ENCODE measurements at regions not wholly inside any gene's neighbourhood (a gene's known extent, or its start where the extent isn't known, plus 50 kb on each side); places are given as distances from the start of the nearest gene placed in this dataset.
"Not testable (repeated sequence)": the region's sequence is repeated elsewhere in the genome, so short reads cannot be mapped to it uniquely, and the experiment has no call there.

DNA sequence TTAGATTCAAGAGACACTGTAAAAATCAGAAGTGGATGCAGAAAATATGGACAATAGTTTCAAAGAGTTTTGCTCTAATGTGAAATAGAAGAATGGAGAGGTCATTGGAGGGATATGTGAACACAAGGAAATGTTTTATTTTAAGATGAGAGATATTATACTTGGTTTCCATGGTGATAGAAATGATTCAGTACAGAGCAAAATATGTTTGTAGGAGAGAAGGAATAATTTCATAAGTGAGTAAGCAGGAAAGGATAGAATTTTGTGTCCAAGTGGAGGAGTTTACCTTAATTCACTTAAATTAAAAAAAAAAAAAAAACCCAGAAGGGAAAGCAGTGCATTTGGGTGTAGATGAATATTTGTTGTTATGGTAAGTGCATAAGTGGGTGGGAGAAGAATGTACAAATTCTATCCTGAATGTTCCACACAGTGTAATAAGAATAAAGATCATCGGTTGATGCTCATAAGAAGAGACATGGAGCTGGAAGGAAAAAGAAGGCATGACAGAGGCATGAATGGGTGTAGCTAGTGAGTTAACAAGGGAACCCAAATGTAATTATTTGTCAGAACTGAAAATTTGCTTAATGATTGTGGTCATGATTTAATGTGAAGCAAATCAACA, 688.9 kb upstream of the GJE1 start:
- no peak for DNase-seq

DNA sequence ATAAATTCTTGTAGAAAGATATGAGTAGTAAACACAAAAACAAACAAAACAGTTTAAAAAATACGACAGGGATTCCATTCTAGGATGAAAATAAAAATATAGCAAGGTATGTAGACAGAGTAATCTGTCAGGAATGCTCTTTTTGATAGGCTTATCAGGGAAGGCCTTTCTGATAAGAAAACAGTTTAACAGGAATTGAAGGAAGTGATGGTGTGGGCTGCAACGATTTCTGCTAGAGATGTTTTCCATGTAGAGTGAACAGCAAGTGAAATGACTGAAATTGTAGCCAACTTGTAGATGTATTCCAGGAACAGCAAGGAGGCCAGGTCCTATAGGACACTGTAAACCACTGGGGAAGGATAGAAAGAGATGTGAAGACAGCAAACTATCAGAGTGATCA, 689.7 kb upstream of the GJE1 start:
- no peak for DNase-seq

DNA sequence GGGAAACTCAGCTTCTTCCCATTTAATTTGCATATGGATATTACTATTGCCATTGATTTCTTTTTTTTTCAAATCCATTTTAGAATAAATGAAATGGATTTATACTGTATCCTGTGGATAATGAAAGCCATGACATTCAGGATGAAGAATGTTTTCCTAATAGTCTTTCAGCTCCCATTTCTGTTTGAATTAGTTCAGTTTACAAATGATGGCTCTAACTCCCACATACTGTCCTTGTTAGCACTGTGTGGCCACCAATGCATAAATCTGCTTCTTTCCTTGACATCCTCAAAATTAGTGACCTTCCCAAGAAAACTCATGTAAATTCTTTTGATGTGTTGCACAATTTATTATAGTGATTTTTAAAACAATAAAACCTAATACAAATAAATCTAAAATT, 693.2 kb upstream of the GJE1 start:
- no peak for DNase-seq

DNA sequence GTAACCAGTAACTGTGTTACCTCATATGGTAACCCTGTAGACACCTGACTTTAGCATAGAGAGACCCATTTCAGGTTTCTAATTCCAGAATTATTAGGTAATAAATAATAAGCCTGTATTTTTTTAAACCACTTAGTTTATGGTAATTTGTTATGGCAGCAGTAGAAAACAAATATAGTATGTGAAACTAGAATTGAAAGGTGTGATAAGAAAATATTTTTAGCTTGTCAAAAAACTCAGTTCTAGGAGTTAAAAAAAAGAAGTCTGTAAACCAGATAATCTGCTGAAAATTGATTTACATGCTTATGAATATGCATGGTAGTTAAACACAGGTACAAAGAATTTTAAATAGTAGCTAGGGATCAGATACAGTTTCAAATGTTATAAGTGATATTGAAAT, 695.0 kb upstream of the GJE1 start:
- DNase-seq: no peak

DNA sequence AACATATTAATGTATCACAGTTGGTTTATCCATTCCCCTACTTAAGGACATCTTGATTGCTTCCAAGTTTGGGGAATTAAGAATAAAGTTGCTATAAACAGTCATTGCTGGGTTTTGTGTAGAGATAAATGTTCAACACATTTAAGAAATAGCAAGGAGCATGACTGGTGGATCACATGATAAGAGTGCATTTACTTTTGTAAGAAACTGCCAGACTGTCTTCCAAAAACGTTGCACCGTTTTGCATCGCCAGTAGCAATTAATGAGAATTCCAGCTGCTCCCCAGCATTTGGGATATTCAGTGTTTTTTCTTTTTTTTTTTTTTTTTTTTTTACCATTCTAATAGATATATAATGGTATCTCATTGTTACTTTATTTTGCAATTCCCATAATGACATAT, 695.7 kb upstream of the GJE1 start:
- no peak for DNase-seq

DNA sequence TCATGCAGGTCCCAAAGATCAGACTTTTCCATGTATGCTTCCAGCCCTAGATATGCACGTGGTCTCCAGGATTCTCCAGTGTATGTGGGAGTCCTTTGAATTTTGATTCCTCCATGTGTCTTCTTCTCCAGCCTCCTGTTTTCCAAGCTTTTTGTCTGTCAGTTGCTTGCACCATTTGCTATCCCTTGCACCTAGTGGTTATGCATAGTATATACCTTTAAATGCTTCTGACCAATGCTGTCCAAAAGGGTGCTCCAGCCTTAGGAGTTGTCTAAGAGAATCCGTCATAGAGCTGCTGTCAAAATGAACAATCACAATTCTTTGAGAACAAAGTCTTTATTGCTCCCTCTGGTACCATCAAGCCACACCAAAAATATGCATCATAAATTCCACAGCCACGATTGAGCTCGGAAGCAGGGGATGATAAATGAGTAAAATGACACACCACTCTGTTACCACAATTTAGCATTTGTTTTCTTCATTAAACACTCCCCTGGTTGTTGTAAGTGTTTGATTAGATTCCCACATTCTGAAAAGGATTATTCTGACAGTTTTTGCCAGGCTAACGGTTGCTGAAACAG, 706.2 kb upstream of the GJE1 start:
- DNase-seq: no peak

DNA sequence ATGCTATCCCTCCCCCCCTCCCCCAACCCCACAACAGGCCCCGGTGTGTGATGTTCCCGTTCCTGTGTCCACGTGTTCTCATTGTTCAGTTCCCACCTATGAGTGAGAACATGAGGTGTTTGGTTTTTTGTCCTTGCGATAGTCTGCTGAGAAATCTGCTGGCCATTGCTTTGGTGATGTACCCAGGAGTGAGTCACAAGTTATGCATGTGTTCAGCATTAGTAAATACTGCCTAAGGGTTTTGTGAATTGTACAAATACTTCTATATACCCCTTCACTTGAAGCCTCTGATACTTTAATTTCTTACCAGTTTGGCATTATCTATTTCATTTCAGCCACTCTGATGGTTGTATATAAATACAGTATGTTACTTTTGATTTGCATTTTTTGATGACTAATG, 711.3 kb upstream of the GJE1 start:
- no peak for DNase-seq

DNA sequence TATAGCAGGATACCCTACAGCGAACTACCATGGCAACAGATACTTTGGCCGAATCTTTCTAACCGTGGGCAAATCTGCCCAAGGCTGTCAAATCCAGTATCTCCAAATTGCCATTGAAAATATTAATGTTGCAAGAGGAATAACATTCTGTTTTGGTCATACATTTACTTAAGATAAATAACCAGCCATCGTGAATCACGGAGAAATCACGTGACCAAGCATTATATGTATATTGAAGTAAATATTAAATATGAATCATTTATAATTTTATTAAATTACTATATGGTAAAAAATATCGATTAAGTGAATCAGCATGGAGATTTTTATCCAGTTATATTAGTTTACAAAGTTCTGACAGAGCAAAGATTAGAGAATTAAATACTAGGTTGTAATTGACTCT, 714.6 kb upstream of the GJE1 start:
- DNase-seq: no peak

DNA sequence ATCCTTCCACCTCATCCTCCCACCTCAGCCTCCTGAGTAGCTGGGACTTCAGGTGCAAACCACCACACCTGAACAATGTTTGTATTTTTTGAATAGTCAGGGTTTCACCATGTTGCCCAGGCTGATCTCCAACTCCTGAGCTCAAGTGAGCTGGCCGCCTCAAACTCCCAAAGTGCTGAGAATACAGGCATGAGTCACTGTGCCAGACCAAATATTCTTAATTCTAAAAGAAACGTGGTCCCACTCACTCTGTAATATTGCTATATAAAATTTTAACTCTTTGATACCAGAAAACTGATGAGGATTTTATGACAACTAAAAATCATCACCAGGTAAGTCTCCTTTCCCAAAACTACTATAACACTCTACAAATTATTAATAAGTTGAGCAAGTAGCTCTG, 716.8 kb upstream of the GJE1 start:
- no peak for DNase-seq

DNA sequence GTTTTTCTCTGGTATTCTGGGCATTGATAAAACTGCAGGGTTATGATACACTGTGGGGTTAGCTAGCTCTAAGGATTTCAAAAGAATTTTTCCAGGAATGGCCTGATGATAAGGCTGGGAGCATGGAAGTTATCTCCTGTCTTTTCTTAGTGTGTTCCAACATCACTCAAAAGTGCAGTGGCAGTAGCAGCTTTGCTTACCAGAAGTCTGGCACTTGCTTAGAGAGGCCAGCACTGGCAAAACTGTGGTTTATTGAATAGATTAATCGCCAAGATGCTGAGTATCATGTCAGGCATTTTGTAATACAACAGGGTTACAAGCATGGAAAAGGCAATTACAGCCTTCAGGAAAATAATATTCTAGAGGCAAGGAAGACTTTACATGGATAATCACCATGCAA, 719.5 kb upstream of the GJE1 start:
- no peak for DNase-seq

DNA sequence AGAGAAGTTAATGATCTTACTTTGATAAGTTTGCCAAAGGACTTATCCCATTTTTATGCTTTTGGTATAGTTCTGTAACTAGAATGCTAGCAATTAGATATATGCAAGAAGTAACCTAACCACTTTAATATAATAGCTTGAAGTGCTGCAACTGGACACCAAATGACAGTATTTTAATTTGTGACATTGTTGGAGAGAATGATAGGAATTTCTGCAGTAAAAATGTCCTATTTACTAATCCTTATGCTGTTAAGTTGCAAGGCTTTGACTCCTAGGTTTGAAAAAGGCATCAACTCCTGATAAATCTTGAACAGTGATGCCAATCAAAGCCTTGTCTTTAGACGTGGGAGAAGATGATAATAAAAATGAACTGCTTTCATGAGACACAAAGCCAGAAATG, 726.0 kb upstream of the GJE1 start:
- DNase-seq: no peak

DNA sequence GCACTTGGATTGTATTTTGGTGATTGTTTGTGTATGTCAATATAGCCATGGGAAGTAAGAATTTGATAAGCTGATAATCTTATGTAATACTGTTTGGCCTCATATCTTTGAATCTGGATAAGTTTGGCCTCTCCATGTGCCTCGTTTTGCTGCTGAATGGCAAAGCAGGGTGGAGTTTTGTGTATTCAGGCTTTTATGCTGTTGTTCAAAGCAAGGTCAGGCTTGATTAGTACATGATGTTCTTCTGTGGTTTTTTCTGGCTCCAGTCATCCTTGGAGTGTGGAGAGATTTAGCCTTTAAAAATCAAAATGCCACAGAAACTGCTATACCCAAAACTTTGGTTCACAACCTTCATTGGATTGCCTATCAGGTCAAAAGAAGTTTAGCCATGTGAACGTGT, 728.9 kb upstream of the GJE1 start:
- DNase-seq: no peak

DNA sequence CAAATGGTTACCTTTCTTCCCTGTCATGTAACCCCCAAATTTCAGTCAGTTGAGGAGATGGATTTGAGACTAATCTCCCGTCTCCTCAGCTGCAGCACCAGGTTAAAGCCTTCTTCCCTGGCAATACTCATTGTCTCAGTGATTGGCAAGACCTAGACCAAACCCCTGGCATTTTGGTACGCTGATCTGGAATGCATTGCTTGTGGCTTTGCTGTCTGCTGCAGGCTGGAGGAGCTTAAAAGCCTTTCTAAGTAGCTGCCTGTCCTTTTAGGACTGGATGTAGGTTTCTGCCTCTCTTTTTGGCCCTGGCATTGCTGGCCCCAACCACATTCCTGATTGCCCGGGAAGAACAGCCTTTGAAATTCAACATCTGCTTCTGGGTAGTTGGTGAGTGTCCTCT, 729.6 kb upstream of the GJE1 start:
- DNase-seq: no peak

DNA sequence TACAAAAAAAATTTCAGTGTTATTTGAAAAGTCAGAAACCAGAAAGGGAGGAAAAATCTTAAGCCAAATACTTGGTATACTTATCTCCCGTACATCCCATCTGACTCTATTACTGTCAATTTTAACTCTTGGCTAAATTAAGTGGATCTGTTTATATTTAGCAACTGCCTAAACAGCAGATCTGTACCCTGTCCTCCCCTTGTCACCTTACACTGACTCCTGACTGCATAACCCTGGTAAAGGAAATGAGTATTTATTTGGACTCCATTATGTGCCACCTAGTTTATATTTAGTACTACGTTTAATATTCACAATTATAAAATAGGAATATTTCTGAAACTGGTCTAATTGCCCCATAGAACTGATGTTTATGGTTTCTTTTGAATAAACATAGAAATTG, 730.2 kb upstream of the GJE1 start:
- no peak for DNase-seq

DNA sequence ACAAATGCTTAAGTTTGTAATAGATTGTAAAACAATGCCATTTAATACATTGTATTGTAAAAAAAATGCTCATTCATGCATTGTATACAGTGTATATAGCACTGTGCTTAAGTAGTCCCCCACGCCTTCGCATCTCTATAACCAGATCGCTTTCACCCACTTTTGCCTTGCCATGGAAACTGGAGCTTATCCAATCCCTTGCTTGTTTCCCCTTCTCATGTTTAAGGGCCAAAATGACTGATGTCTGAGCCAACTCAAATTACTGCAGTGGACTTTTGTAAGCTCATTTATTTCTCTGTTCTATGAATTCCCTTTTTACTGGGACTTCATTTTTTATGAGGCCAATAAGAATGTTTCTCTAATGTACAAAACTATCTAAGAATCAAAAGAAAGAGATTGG, 730.9 kb upstream of the GJE1 start:
- DNase-seq: no peak

DNA sequence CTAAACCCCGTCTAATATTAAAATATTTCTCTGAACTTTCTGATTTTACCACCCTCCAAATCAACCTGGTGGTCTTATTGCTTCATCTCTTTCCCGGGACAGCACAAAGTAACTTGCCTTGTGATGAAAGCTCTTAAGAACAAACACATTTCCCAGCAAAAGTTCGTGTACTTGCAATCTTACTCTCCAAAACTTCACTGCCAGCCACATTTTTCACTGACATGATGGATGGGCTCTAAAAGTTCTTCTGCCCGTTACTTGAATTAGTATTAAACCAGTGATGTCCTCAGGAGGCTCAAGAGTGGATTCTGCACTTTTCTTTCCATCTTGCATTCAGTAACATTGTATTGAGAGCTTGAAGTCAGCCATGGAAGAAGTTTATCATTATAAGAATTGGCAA, 731.6 kb upstream of the GJE1 start:
- no peak for DNase-seq

DNA sequence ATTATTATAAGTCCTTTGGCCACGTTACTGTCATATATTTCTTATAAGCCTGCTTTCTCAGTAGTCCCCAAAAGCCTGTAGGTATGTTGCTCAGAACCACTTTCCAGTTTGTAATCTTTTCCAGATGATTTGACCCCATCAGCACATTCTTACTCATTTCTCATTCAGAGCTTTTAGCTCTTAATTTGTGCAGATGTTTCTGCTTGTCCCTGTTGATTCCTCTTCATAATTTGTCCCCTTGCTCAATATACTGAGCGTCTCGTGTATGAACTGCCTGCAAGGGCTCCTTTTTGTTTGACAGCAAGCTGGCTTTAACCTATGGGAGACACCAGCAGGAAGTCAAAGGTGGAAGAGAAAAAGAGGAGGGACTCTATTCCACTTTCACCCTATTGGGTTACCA, 733.8 kb upstream of the GJE1 start:
- DNase-seq: no peak

DNA sequence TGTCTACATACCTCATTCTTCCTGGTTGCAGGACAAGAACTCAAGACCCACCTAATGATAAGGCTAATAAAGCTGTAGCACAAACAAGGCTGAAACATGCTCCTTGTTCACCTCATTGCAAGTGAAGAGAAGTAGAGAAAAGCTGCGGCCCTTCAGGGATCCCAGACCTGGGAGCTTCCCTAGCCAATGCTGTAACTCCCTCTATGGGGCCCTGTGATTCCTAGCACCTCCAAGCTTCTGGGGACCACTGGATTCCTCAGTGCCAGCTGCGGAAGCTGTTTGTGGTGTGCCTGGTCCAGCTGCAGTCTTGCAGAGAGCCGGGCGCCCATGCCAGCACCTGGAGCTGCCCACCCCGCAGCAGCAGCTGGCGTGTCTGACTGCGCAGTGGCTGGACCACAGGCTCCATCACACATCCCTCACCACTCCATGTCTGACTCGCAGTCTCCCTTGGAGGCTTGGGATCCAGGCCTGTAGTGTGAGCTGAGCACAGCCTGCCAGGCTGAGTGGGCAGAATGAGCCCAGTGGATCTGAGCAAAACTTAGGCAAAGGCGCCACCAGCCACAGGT, 737.2 kb upstream of the GJE1 start:
- DNase-seq: no peak

DNA sequence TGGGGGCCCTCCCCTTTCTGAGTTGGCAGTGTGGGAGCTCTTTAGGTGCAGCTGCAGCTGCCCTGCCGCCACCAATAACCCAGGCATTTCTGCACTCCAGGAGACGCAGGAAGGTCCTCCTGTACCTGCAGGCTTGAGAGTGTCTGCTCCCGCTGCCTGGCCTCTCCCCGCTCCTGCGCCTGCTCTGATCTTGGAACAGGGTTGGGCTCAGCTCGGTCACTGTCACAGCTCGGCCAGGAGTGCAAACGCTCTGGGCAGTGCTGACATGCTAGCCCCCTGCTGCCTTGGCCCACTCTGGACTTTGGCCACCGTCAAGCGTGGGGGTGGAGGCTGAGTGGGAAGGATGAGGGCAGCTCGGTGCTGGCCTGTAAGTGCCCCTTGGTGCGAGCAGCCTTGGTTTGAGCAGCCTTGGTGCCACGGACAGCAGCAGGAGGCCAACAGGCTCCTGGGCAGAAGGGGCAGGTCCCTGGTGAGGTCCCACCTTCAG, 738.1 kb upstream of the GJE1 start:
- no peak for DNase-seq

DNA sequence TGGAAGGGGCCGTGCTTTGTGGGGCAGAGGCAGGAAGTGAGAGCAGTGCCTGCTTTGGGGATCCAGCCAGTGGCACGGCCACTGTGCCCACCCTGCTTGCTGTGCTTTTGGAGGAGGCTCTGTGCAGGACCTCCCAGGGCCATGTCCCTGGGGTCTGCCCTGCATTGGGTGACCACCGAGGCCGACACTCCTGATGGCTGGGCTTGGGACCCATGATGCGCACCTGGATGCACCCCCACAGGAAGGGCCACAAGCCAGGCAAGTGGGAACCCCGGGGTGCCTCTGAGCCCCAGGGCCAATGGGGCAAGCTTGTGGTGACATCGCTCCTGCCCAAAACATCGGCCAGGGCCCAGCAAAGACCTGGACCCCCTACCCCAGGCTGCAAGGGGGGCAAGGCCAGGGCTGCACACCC, 738.6 kb upstream of the GJE1 start:
- DNase-seq: no peak

DNA sequence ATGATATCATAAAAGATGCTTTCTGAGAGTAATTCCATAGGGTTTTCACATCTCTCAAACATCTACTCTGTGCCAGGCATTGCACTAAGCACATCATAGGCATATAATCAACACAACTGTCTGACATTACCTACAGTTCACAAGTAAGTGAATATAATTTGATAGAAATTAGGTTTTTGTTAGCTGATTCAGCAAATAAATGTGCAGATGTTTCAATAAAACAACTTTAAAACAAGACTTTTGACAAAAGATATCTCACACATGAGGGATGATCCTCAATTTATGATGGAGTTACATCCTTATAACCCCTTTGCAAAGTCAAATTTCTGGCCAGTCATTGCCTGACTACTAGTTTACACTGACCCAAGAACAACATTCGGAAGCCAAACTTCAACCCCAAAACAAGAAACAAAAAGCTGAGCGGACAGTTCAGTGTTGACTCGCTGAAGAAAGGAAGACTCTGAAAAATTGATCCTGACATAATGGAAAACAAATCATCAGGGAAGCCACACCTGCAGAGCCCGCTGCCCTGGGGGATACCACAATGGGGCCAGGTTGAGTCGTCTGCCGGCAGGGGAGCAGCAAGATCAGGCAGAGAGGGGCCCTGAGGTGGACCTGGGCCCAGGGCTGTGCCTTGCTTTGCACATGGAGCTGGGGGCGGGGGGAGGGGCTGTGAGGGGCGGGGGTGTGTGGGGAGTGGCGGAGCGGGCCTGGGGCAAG, 739.2 kb upstream of the GJE1 start:
- no peak for DNase-seq

DNA sequence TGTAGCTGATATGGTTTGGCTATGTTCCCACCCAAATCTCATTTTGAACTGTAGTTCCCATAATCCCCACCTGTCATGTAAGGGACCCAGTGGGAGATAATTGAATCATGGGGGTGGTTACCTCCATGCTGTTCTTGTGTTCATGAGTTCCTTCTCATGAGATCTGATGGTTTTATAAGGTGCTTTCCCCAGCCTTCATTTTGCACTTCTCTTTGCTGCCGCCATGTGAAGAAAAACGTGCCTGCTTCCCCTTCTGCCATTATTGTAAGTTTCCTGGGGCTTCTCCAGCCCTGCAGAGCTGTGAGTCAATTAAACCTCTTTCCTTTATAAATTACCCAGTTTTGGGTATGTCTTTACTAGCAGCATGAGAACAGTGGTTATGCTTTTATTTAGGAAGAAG, 741.6 kb upstream of the GJE1 start:
- DNase-seq: not testable (repeated sequence)

DNA sequence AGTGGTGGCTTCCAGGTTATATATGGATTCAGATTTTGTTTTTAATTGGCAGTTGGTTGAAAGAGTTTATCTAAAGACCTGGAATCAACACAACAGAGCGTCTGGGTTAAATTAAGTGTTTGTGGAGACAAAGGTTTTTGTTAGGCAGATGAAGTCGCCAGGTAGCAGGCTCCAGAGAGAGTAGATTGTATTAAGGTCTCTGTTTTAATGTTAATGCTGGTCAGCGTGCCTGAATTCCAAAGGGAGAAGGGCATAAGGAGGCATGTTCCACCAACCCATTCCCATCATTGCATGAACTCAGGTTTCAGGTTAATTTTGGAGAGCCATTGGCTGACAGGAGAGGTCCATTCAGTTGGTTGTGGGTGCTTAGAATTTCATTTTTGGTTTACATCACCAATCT, 744.1 kb upstream of the GJE1 start:
- DNase-seq: no peak

DNA sequence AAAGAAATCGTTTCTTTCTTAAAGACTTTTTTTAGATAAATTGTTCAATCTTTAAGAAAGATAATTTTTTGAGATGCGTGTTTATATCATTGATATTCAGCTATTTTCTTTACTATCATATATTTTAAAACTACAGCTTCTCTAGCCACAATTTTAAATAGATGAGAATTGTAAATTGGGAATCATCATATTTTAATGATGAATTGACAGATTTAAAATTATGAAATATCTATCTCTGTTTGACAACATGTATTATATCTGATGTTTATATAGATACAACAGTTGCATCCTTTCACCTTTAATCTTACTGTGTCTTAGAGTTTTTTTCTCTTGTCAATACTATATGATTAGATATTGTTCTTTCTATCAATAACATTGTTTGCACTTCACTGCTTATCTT, 762.3 kb upstream of the GJE1 start:
- no peak for DNase-seq
